ENCODE measurements at regions not wholly inside any gene's neighbourhood (a gene's known extent, or its start where the extent isn't known, plus 50 kb on each side); places are given as distances from the start of the nearest gene placed in this dataset.

GRCh38 chr1:79224537-79224936, 218.0 kb upstream of the ADGRL4 start:
- Histone ChIP-seq H3K9me3 (peaks cover 0 to 10% (median 0%) of the 10 kb centered on the region in 3 donors), H3K27ac (no peak overlapping the region), H3K4me3 (no peak overlapping the region), H3K4me1 (no peaks in the 10 kb centered on the region), H3K36me3 (no peaks in the 10 kb centered on the region), H3K27me3 (no peaks in the 10 kb centered on the region)
- DNase-seq, result no peak
- intact Hi-C loops (cut with DNase I; ENCODE audit: low total_unique reads), result no loop called here
- TF ChIP-seq, protein P1, sequence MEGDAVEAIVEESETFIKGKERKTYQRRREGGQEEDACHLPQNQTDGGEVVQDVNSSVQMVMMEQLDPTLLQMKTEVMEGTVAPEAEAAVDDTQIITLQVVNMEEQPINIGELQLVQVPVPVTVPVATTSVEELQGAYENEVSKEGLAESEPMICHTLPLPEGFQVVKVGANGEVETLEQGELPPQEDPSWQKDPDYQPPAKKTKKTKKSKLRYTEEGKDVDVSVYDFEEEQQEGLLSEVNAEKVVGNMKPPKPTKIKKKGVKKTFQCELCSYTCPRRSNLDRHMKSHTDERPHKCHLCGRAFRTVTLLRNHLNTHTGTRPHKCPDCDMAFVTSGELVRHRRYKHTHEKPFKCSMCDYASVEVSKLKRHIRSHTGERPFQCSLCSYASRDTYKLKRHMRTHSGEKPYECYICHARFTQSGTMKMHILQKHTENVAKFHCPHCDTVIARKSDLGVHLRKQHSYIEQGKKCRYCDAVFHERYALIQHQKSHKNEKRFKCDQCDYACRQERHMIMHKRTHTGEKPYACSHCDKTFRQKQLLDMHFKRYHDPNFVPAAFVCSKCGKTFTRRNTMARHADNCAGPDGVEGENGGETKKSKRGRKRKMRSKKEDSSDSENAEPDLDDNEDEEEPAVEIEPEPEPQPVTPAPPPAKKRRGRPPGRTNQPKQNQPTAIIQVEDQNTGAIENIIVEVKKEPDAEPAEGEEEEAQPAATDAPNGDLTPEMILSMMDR (IDR thresholded peaks at IDR 0.05), result no peak

GRCh38 chr1:79220509-79220908, 214.0 kb upstream of the ADGRL4 start:
- no peaks in the 10 kb centered on the region for H3K27me3 ChIP-seq
- intact Hi-C loops (cut with DNase I; ENCODE audit: low total_unique reads), result no loop called here
- no peak overlapping the region for H3K4me3 ChIP-seq
- no peak for DNase-seq
- TF ChIP-seq, protein P1 (IDR thresholded peaks at IDR 0.05), result no peak
- H3K36me3 ChIP-seq, result no peaks in the 10 kb centered on the region
- no peak overlapping the region for H3K27ac ChIP-seq
- no peaks in the 10 kb centered on the region for H3K4me1 ChIP-seq
- H3K9me3 ChIP-seq, result peaks cover 0 to 10% (median 0%) of the 10 kb centered on the region in 3 donors

DNA sequence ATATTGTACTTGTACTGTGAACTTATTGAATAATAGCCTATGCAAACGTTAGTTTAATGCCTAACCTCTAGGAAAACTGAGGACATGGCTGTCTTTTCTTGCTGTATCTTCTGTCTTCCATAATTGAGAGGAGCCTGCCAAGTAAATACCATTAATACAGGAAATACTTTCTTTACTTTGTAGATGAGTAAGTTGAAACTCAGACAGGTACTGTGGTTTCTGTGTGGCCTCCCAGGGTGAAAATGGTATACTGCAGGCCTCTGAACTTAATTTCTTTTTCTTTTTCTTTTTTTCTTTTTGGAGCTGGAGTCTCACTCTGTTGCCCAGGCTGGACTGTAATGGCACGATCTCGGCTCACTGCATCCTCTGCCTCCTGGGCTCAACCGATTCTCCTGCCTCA, 208.8 kb upstream of the ADGRL4 start:
- TF ChIP-seq, protein P1 (IDR thresholded peaks at IDR 0.05), result no peak
- H3K36me3 ChIP-seq, result no peaks in the 10 kb centered on the region
- intact Hi-C loops (cut with DNase I; ENCODE audit: low total_unique reads), result no loop called here

GRCh38 chr1:79207786-79208185, 201.3 kb upstream of the ADGRL4 start:
- TF ChIP-seq, protein P1 (IDR thresholded peaks at IDR 0.05), result no peak
- Histone ChIP-seq H3K4me3 (no peak overlapping the region), H3K27me3 (no peaks in the 10 kb centered on the region), H3K36me3 (no peaks in the 10 kb centered on the region), H3K4me1 (no peaks in the 10 kb centered on the region), H3K9me3 (no peaks in the 10 kb centered on the region), H3K27ac (no peak overlapping the region)
- DNase-seq, result no peak
- intact Hi-C loops (cut with DNase I; ENCODE audit: low total_unique reads), result no loop called here

More for the DNA sequence above, 208.8 kb upstream of the ADGRL4 start:
- no peak overlapping the region for H3K4me3 ChIP-seq
- no peaks in the 10 kb centered on the region for H3K4me1 ChIP-seq
- DNase-seq, result no peak
- H3K27ac ChIP-seq, result no peak overlapping the region
- H3K27me3 ChIP-seq, result no peaks in the 10 kb centered on the region
- H3K9me3 ChIP-seq, result peaks cover 0 to 3% (median 0%) of the 10 kb centered on the region in 3 donors

DNA sequence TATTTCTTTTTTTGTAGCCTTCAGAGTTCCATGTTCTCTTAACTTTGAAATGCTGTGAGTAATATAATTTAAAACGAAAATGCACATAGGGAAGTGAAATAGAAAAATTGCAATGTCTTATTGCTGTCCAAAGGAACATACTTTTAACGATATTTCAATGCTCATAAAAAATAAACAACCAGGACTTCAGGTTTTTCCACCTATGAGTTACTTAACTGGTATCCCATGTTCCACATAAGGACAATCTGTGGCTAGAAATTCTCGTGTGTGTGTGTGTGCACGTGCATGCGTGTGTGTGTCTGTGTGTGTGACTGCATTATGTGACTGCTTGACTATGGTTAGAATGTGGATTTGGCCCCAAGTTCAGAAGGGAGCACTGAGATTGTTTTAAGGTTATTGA, 200.8 kb upstream of the ADGRL4 start:
- H3K4me1 ChIP-seq, result no peaks in the 10 kb centered on the region
- H3K4me3 ChIP-seq, result no peak overlapping the region
- DNase-seq, result no peak
- H3K27ac ChIP-seq, result no peak overlapping the region
- no peaks in the 10 kb centered on the region for H3K9me3 ChIP-seq
- H3K36me3 ChIP-seq, result no peaks in the 10 kb centered on the region
- no peaks in the 10 kb centered on the region for H3K27me3 ChIP-seq
- intact Hi-C loops (cut with DNase I; ENCODE audit: low total_unique reads), result no loop called here
- TF ChIP-seq, protein P1 (IDR thresholded peaks at IDR 0.05), result no peak

Data from tibial artery (tissue), 4 donors.